ENCODE measurements at regions not wholly inside any gene's neighbourhood (a gene's known extent, or its start where the extent isn't known, plus 50 kb on each side); places are given as distances from the start of the nearest gene placed in this dataset.

GRCh38 chr20:6410721-6411120 lies 287.9 kb upstream of the FERMT1 start:
- Histone ChIP-seq H4K20me1 (ENCODE audit: control insufficient read depth, insufficient read depth, low read depth, low read length) (no peaks in the 10 kb centered on the region), H3K4me1 (ENCODE audit: control insufficient read depth, low read length) (no peaks in the 10 kb centered on the region), H3K9me3 (ENCODE audit: control insufficient read depth, insufficient read depth, low read length) (no peaks in the 10 kb centered on the region), H3K9me2 (replicated peaks; ENCODE audit: control insufficient read depth, low read length) (no peaks in the 10 kb centered on the region), H3K4me3 (ENCODE audit: low read length) (no peak overlapping the region), H3K27me3 (ENCODE audit: control insufficient read depth, low read length) (no peaks in the 10 kb centered on the region), H3K79me2 (ENCODE audit: control insufficient read depth, low read length) (no peaks in the 10 kb centered on the region), H3K4me2 (ENCODE audit: low read length) (no peak overlapping the region), H3K36me3 (ENCODE audit: control insufficient read depth, low read length) (no peaks in the 10 kb centered on the region), H3F3A (ENCODE audit: control insufficient read depth, insufficient read depth) (no peaks in the 10 kb centered on the region), H3K27ac (ENCODE audit: low read depth, low read length) (no peak overlapping the region)
- TF ChIP-seq EZH2phosphoT487 (IDR thresholded peaks at IDR 0.05; ENCODE audit: borderline replicate concordance, low read length), result no peak
- TF ChIP-seq CTCF (IDR thresholded peaks at IDR 0.05; ENCODE audit: low read depth, low read length, poor library complexity, severe bottlenecking), result no peak

DNA sequence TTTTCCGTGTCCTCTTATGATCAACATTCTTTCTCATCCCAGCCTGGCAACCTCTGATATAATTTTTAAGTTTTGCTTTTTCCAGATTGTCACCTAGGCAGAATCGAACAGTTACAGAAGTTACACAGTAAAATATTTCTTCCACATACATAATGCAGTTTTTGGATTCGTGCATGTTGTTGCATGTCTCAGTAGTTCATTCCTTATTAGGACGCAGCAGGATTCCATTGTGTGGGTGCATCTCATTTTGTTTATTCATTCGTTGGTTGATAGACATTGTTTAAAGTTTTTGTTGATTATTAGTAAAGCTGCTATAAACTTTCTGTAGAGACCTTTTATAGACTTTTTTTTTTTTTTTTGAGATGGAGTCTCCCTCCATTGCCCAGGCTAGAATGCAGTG lies 284.3 kb upstream of the FERMT1 start:
- H3K27me3 ChIP-seq (ENCODE audit: control insufficient read depth, low read length), result no peaks in the 10 kb centered on the region
- H4K20me1 ChIP-seq (ENCODE audit: control insufficient read depth, insufficient read depth, low read depth, low read length), result no peaks in the 10 kb centered on the region
- H3K9me2 ChIP-seq (replicated peaks; ENCODE audit: control insufficient read depth, low read length), result no peaks in the 10 kb centered on the region
- no peaks in the 10 kb centered on the region for H3K36me3 ChIP-seq (ENCODE audit: control insufficient read depth, low read length)
- no peak overlapping the region for H3K4me2 ChIP-seq (ENCODE audit: low read length)
- H3K4me1 ChIP-seq (ENCODE audit: control insufficient read depth, low read length), result no peaks in the 10 kb centered on the region
- H3K9me3 ChIP-seq (ENCODE audit: control insufficient read depth, insufficient read depth, low read length), result no peaks in the 10 kb centered on the region
- no peak overlapping the region for H3K4me3 ChIP-seq (ENCODE audit: low read length)
- H3K27ac ChIP-seq (ENCODE audit: low read depth, low read length), result no peak overlapping the region
- H3K79me2 ChIP-seq (ENCODE audit: control insufficient read depth, low read length), result no peaks in the 10 kb centered on the region
- TF ChIP-seq CTCF (IDR thresholded peaks at IDR 0.05; ENCODE audit: low read depth, low read length, poor library complexity, severe bottlenecking) (no peak), EZH2phosphoT487 (IDR thresholded peaks at IDR 0.05; ENCODE audit: borderline replicate concordance, low read length) (no peak)
- no peaks in the 10 kb centered on the region for H3F3A ChIP-seq (ENCODE audit: control insufficient read depth, insufficient read depth)

DNA sequence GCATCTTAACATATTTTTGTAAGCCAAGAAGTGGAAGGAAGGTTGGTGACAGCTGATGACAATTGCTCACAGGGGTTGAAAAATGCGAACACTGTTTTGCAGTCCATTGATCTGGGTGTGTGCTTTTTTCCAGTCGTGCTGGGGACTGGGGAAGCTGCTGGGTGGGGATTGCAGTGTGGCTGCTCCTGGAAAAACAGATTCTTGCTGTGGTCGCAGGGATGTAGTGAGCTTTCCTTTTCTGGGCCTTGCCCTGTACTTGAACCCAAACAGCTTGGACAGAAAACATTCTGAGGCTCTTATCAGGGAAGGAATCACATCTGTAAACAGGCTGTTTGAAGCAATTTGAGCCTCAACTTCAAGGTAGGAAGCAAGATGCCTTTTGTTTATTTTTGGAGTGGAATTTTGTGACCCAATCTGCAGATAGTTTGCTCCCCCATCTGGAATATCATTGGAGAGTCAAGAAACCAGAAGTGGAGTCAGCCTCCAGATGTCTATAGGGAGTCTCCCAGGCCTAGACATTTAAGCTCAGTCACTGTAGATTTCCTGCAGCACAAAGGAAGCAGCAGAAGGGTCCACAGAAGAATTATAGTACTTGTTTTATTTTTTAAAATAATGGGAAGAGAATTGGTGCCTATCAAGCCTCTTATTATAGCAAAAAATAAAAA lies 279.2 kb upstream of the FERMT1 start:
- Histone ChIP-seq H3K9me2 (replicated peaks; ENCODE audit: control insufficient read depth, low read length) (no peaks in the 10 kb centered on the region), H3F3A (ENCODE audit: control insufficient read depth, insufficient read depth) (no peaks in the 10 kb centered on the region), H4K20me1 (ENCODE audit: control insufficient read depth, insufficient read depth, low read depth, low read length) (no peaks in the 10 kb centered on the region)

More for the DNA sequence above, 279.2 kb upstream of the FERMT1 start:
- no peaks in the 10 kb centered on the region for H3K4me1 ChIP-seq (ENCODE audit: control insufficient read depth, low read length)
- no peaks in the 10 kb centered on the region for H3K36me3 ChIP-seq (ENCODE audit: control insufficient read depth, low read length)
- H3K4me3 ChIP-seq (ENCODE audit: low read length), result no peak overlapping the region
- no peaks in the 10 kb centered on the region for H3K27me3 ChIP-seq (ENCODE audit: control insufficient read depth, low read length)
- H3K79me2 ChIP-seq (ENCODE audit: control insufficient read depth, low read length), result no peaks in the 10 kb centered on the region
- TF ChIP-seq CTCF (IDR thresholded peaks at IDR 0.05; ENCODE audit: low read depth, low read length, poor library complexity, severe bottlenecking) (no peak), EZH2phosphoT487 (IDR thresholded peaks at IDR 0.05; ENCODE audit: borderline replicate concordance, low read length) (no peak)
- no peak overlapping the region for H3K4me2 ChIP-seq (ENCODE audit: low read length)
- H3K27ac ChIP-seq (ENCODE audit: low read depth, low read length), result no peak overlapping the region
- H3K9me3 ChIP-seq (ENCODE audit: control insufficient read depth, insufficient read depth, low read length), result no peaks in the 10 kb centered on the region
